Fibroblast of lung (primary cell): ENCODE measurements at regions not wholly inside any gene's neighbourhood (a gene's known extent, or its start where the extent isn't known, plus 50 kb on each side); places are given as distances from the start of the nearest gene placed in this dataset.

Experiments used
- DNase-seq, 2 donors: peaks; one replicate each; pipeline versions ENCODE4 v3.0.0 to v3.0.0-alpha.2; 2010; ENCODE audit warnings: low read depth in 2 of 2
- H2AFZ ChIP-seq: 2 replicates; pipeline ENCODE4 v1.5.1; 2012; ENCODE audit warnings: low read length, control low read depth, inconsistent platforms
- H3K27ac ChIP-seq: 2 replicates; pipeline ENCODE4 v1.5.1; 2011; ENCODE audit warnings: low read length, control low read depth; ENCODE audit not compliant: insufficient read depth
- H3K27me3 ChIP-seq: 2 replicates; pipeline ENCODE4 v1.5.1; 2011; ENCODE audit warnings: mild to moderate bottlenecking, low read length; ENCODE audit not compliant: control insufficient read depth, insufficient read depth
- H3K36me3 ChIP-seq: 2 replicates; pipeline ENCODE4 v1.5.1; 2011; ENCODE audit warnings: low read length; ENCODE audit not compliant: control insufficient read depth, insufficient read depth
- H3K4me1 ChIP-seq: 2 replicates; pipeline ENCODE4 v1.5.1; 2011; ENCODE audit warnings: low read length; ENCODE audit not compliant: control insufficient read depth, insufficient read depth; ENCODE audit errors: extremely low read depth
- H3K4me2 ChIP-seq: 2 replicates; pipeline ENCODE4 v1.5.1; 2011; ENCODE audit warnings: low read length, control low read depth; ENCODE audit not compliant: insufficient read depth; ENCODE audit errors: extremely low read depth
- H3K4me3 ChIP-seq, 4 experiments: fragments of 200-600 bp in 1 of 4; sonication (generic) in 1 of 4; replicated peaks in 1 of 4; 2 replicates each; pipeline ENCODE4 v1.5.1; 2011 to 2016; ENCODE audit warnings: low read length in 4 of 4, low read depth in 3 of 4, mild to moderate bottlenecking in 3 of 4, control low read depth in 2 of 4, inconsistent platforms in 1 of 4, mixed read lengths in 1 of 4; ENCODE audit not compliant: insufficient read depth in 1 of 4; ENCODE audit errors: control extremely low read depth in 1 of 4
- H3K79me2 ChIP-seq: 2 replicates; pipeline ENCODE4 v1.5.1; 2012; ENCODE audit warnings: mild to moderate bottlenecking, low read length, inconsistent platforms; ENCODE audit not compliant: control insufficient read depth, insufficient read depth
- H3K9ac ChIP-seq: 2 replicates; pipeline ENCODE4 v1.5.1; 2011; ENCODE audit warnings: mild to moderate bottlenecking, low read length, control low read depth; ENCODE audit not compliant: insufficient read depth
- H3K9me3 ChIP-seq: 2 replicates; pipeline ENCODE4 v1.5.1; 2012; ENCODE audit warnings: low read depth, low read length; ENCODE audit not compliant: control insufficient read depth, insufficient read depth
- H4K20me1 ChIP-seq: 2 replicates; pipeline ENCODE4 v1.5.1; 2011; ENCODE audit warnings: low read length; ENCODE audit not compliant: control insufficient read depth, insufficient read depth; ENCODE audit errors: extremely low read depth
- CTCF ChIP-seq, 2 donors: IDR thresholded peaks in 1 of 2; conservative IDR thresholded peaks in 1 of 2; 1 replicate in 1 of 2; 2 replicates in 1 of 2; pipeline ENCODE4 v1.5.1; 2011 to 2012; ENCODE audit warnings: low read length in 2 of 2, control low read depth in 1 of 2, inconsistent platforms in 1 of 2, low read depth in 1 of 2, mild to moderate bottlenecking in 1 of 2
- EZH2 ChIP-seq: IDR thresholded peaks from 2 replicates; pipeline ENCODE4 v1.5.1; 2012; ENCODE audit warnings: low read length, control low read depth, mild to moderate bottlenecking; ENCODE audit errors: missing control alignments

- H2AFZ ChIP-seq, result no peak overlapping the region
- no peak overlapping the region for H3K9ac ChIP-seq
- H3K4me1 ChIP-seq, result no peaks in the 10 kb centered on the region
- no peaks in the 10 kb centered on the region for H3K27me3 ChIP-seq
- no peak overlapping the region for H3K4me2 ChIP-seq
- TF ChIP-seq EZH2, result no peak
- no peak for TF ChIP-seq CTCF (conservative IDR thresholded peaks at IDR 0.05 in 1 of 2, IDR thresholded peaks at IDR 0.05 in 1 of 2; ENCODE audit: low read depth in 1 of 2, low read length in 2 of 2)
- H3K4me3 ChIP-seq, result no peak overlapping the region
- no peaks in the 10 kb centered on the region for H3K36me3 ChIP-seq
- DNase-seq, result peak in 1 of 2 donors; percentile 30
- no peaks in the 10 kb centered on the region for H3K79me2 ChIP-seq
- no peaks in the 10 kb centered on the region for H3K9me3 ChIP-seq
- no peak overlapping the region for H3K27ac ChIP-seq
- no peaks in the 10 kb centered on the region for H4K20me1 ChIP-seq
Observed at GRCh38 chr11:28939381-28939780, 831.2 kb downstream of the METTL15 start.

- no peak overlapping the region for H3K4me2 ChIP-seq
- no peak overlapping the region for H3K27ac ChIP-seq
- H3K36me3 ChIP-seq, result no peaks in the 10 kb centered on the region
- no peak overlapping the region for H3K9ac ChIP-seq
- H3K4me1 ChIP-seq, result no peaks in the 10 kb centered on the region
- H3K79me2 ChIP-seq, result no peaks in the 10 kb centered on the region
- no peak overlapping the region for H3K4me3 ChIP-seq
- H3K27me3 ChIP-seq, result no peaks in the 10 kb centered on the region
- H2AFZ ChIP-seq, result no peak overlapping the region
- DNase-seq, result no peak
- H3K9me3 ChIP-seq, result no peaks in the 10 kb centered on the region
- no peak for TF ChIP-seq EZH2
- no peak for TF ChIP-seq CTCF (conservative IDR thresholded peaks at IDR 0.05 in 1 of 2, IDR thresholded peaks at IDR 0.05 in 1 of 2; ENCODE audit: low read depth in 1 of 2, low read length in 2 of 2)
- H4K20me1 ChIP-seq, result no peaks in the 10 kb centered on the region
Observed at GRCh38 chr11:28938091-28938490, 829.9 kb downstream of the METTL15 start.

- H2AFZ ChIP-seq, result no peak overlapping the region
- no peaks in the 10 kb centered on the region for H3K4me1 ChIP-seq
- no peaks in the 10 kb centered on the region for H3K79me2 ChIP-seq
- H3K4me3 ChIP-seq, result no peak overlapping the region
- H3K27me3 ChIP-seq, result no peaks in the 10 kb centered on the region
- DNase-seq, result no peak
- no peaks in the 10 kb centered on the region for H3K9me3 ChIP-seq
- no peaks in the 10 kb centered on the region for H4K20me1 ChIP-seq
- no peak overlapping the region for H3K9ac ChIP-seq
- TF ChIP-seq CTCF (conservative IDR thresholded peaks at IDR 0.05 in 1 of 2, IDR thresholded peaks at IDR 0.05 in 1 of 2; ENCODE audit: low read depth in 1 of 2, low read length in 2 of 2) (no peak), EZH2 (no peak)
- no peaks in the 10 kb centered on the region for H3K36me3 ChIP-seq
- H3K27ac ChIP-seq, result no peak overlapping the region
- H3K4me2 ChIP-seq, result no peak overlapping the region
Observed at GRCh38 chr11:28932940-28933339, 824.8 kb downstream of the METTL15 start.
